HG02852 (cell line): ENCODE measurements at regions not wholly inside any gene's neighbourhood (a gene's known extent, or its start where the extent isn't known, plus 50 kb on each side); places are given as distances from the start of the nearest gene placed in this dataset.

Experiments
- ATAC-seq: cut with Tn5 transposase; IDR thresholded peaks from one replicate; pipeline ENCODE4 v1.9.1; 2021; ENCODE audit warnings: mild to moderate bottlenecking, moderate library complexity; ENCODE audit not compliant: unreplicated experiment

- no peak for ATAC-seq
These were observed 68.4 kb upstream of the NOX3 start for GRCh38 chr6:155523821-155524651.

- no peak for ATAC-seq
These were observed 66.1 kb upstream of the NOX3 start for GRCh38 chr6:155521719-155522118.

GRCh38 chr6:155520078-155520477 lies 64.4 kb upstream of the NOX3 start:
- ATAC-seq: no peak

GRCh38 chr6:155519176-155519738 lies 63.6 kb upstream of the NOX3 start:
- ATAC-seq: no peak

- ATAC-seq: no peak
These were observed 61.7 kb upstream of the NOX3 start for GRCh38 chr6:155517294-155517693.

- peak; percentile 97 for ATAC-seq
These were observed 55.2 kb upstream of the NOX3 start for GRCh38 chr6:155510879-155511278.

- no peak for ATAC-seq
These were observed 54.3 kb upstream of the NOX3 start for GRCh38 chr6:155509743-155510475.

- ATAC-seq: no peak
These were observed 50.0 kb upstream of the NOX3 start for GRCh38 chr6:155505608-155505989.
